ENCODE measurements at regions not wholly inside any gene's neighbourhood (a gene's known extent, or its start where the extent isn't known, plus 50 kb on each side); places are given as distances from the start of the nearest gene placed in this dataset.

- no peak for DNase-seq (ENCODE audit: low spot score)
Observed at GRCh38 chr15:72965671-72966070, 86.6 kb upstream of the NEO1 start.

- no peak for DNase-seq (ENCODE audit: low spot score)
Observed at GRCh38 chr15:72964542-72964941, 87.7 kb upstream of the NEO1 start.

- DNase-seq (ENCODE audit: low spot score) = no peak
Observed at GRCh38 chr15:72964135-72964534, 88.1 kb upstream of the NEO1 start.

GRCh38 chr15:72962054-72962702 is 90.1 kb upstream of the NEO1 start:
- no peak for DNase-seq (ENCODE audit: low spot score)

GRCh38 chr15:72961346-72961745 is 90.9 kb upstream of the NEO1 start:
- DNase-seq (ENCODE audit: low spot score) = no peak

- DNase-seq (ENCODE audit: low spot score) = no peak
Observed at GRCh38 chr15:72958634-72959033, 93.6 kb upstream of the NEO1 start.

- DNase-seq (ENCODE audit: low spot score) = no peak
Observed at GRCh38 chr15:72953306-72953705, 99.0 kb upstream of the NEO1 start.

GRCh38 chr15:72952151-72952550 is 100.1 kb upstream of the NEO1 start:
- no peak for DNase-seq (ENCODE audit: low spot score)

GRCh38 chr15:72948662-72949061 is 103.6 kb upstream of the NEO1 start:
- DNase-seq (ENCODE audit: low spot score) = no peak

GRCh38 chr15:72947709-72948108 is 104.6 kb upstream of the NEO1 start:
- no peak for DNase-seq (ENCODE audit: low spot score)

GRCh38 chr15:72944565-72944964 is 107.7 kb upstream of the NEO1 start:
- DNase-seq (ENCODE audit: low spot score) = no peak

- DNase-seq (ENCODE audit: low spot score) = no peak
Observed at GRCh38 chr15:72940229-72940622, 112.0 kb upstream of the NEO1 start.

GRCh38 chr15:72939514-72940228 is 112.6 kb upstream of the NEO1 start:
- DNase-seq (ENCODE audit: low spot score) = no peak

- DNase-seq (ENCODE audit: low spot score) = no peak
Observed at GRCh38 chr15:72936691-72937679, 115.3 kb upstream of the NEO1 start.

GRCh38 chr15:72936237-72936636 is 116.0 kb upstream of the NEO1 start:
- DNase-seq (ENCODE audit: low spot score) = no peak

GRCh38 chr15:72935521-72935920 is 116.7 kb upstream of the NEO1 start:
- no peak for DNase-seq (ENCODE audit: low spot score)

- DNase-seq (ENCODE audit: low spot score) = no peak
Observed at GRCh38 chr15:72934921-72935320, 117.3 kb upstream of the NEO1 start.

GRCh38 chr15:72933976-72934375 is 118.3 kb upstream of the NEO1 start:
- DNase-seq (ENCODE audit: low spot score) = no peak

GRCh38 chr15:72932472-72932871 is 119.8 kb upstream of the NEO1 start:
- DNase-seq (ENCODE audit: low spot score) = no peak

GRCh38 chr15:72927451-72927850 is 124.8 kb upstream of the NEO1 start:
- no peak for DNase-seq (ENCODE audit: low spot score)

- no peak for DNase-seq (ENCODE audit: low spot score)
Observed at GRCh38 chr15:72925661-72926060, 126.6 kb upstream of the NEO1 start.

- DNase-seq (ENCODE audit: low spot score) = peak; percentile 46
Observed at GRCh38 chr15:72923289-72923688, 129.0 kb upstream of the NEO1 start.

- DNase-seq (ENCODE audit: low spot score) = no peak
Observed at GRCh38 chr15:72920551-72920950, 131.7 kb upstream of the NEO1 start.

All from iPS-NIHi11 (cell line).